GM23248 (cell line): ENCODE measurements at regions not wholly inside any gene's neighbourhood (a gene's known extent, or its start where the extent isn't known, plus 50 kb on each side); places are given as distances from the start of the nearest gene placed in this dataset.

Experiments used
- EZH2 ChIP-seq: fragments of 200-600 bp; sonication (generic); IDR thresholded peaks from 2 replicates; pipeline ENCODE4 v1.6.1; 2018; ENCODE audit warnings: antibody characterized with exemption, mild to moderate bottlenecking; ENCODE audit not compliant: insufficient read depth, poor library complexity, severe bottlenecking
- EZH2phosphoT487 ChIP-seq: fragments of 200-600 bp; sonication (generic); IDR thresholded peaks from 2 replicates; pipeline ENCODE4 v1.6.1; 2018; ENCODE audit warnings: antibody characterized with exemption, moderate library complexity, mild to moderate bottlenecking, low read depth; ENCODE audit not compliant: insufficient read depth

DNA sequence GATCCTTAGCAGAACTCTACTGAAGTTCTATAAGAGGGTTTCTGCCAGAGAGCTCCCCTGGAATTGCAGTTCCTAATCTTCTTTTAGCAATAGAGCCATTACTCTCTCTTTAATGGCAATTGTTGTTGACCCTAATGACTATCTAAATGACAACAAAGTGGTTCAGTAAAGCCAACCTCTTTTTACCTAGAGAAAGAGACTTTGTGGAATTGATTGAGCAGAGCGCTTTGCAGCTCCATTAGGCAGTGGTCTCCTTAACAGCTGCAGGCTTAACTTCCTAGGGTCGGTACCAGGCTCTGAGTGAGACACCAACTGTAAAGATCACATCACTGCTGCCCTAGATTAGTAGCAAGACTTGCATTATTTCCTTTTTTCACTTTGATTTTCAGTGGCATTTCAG, 1472.9 kb upstream of the TENM3 start:
- TF ChIP-seq EZH2: no peak
- no peak for TF ChIP-seq EZH2phosphoT487
